Lower leg skin (tissue), 4 donors: ENCODE measurements at regions not wholly inside any gene's neighbourhood (a gene's known extent, or its start where the extent isn't known, plus 50 kb on each side); places are given as distances from the start of the nearest gene placed in this dataset.
"Not testable (repeated sequence)": the region's sequence is repeated elsewhere in the genome, so short reads cannot be mapped to it uniquely, and the experiment has no call there.

ENCODE experiments used
- DNase-seq, 2 donors: peaks; one replicate each; pipeline ENCODE4 v3.0.0-alpha.2; 2019; ENCODE audit warnings: low spot score in 2 of 2
- H3K4me3 ChIP-seq: fragments of 200-600 bp; sonication (generic); 2 replicates; pipeline ENCODE4 v1.5.1; 2017; ENCODE audit warnings: mild to moderate bottlenecking, low read depth; ENCODE audit not compliant: poor library complexity, severe bottlenecking
- CTCF ChIP-seq, 3 donors: fragments of 450-650 bp; IDR thresholded peaks; one replicate each; pipeline ENCODE4 v1.5.1; 2016; ENCODE audit warnings: antibody characterized with exemption in 3 of 3, mild to moderate bottlenecking in 3 of 3, moderate library complexity in 2 of 3
- POLR2A ChIP-seq, 2 donors: fragments of 450-650 bp; IDR thresholded peaks; one replicate each; pipeline ENCODE4 v1.6.1; 2016 to 2017; ENCODE audit warnings: antibody characterized with exemption in 2 of 2, mild to moderate bottlenecking in 1 of 2, moderate library complexity in 1 of 2
- WGBS, 2 donors: methylation state at CpG; one replicate each; pipeline ENCODE4 v1.1.5; 2018; 5-methylcytosine and 5-hydroxymethylcytosine counted together
- intact Hi-C: fragments of 100-400 bp; cut with DNase I; formaldehyde crosslinking; loops from one replicate; pipeline ENCODE4 v1.15.0; 2023; ENCODE audit warnings: low total_unique reads

- intact Hi-C loops = no loop called here
- no peak overlapping the region for H3K4me3 ChIP-seq
- no peak for TF ChIP-seq CTCF (IDR thresholded peaks at IDR 0.05)
- no peak for TF ChIP-seq POLR2A (IDR thresholded peaks at IDR 0.05)
- DNase-seq = no peak
- WGBS, 2 donors = 86 to 87% methylated on average over 3 of the region's 3 CpGs
Measured at GRCh38 chr4:30117433-30117832, 602.7 kb upstream of the PCDH7 start.

- no peak for DNase-seq
- no peak for TF ChIP-seq CTCF (IDR thresholded peaks at IDR 0.05)
- no peak for TF ChIP-seq POLR2A (IDR thresholded peaks at IDR 0.05)
- H3K4me3 ChIP-seq = no peak overlapping the region
- 40 to 43% methylated on average over 3 of the region's 3 CpGs for WGBS, 2 donors
- intact Hi-C loops = no loop called here
Measured at GRCh38 chr4:30122711-30123110, 597.5 kb upstream of the PCDH7 start.

GRCh38 chr4:30124621-30125020 lies 595.5 kb upstream of the PCDH7 start:
- intact Hi-C loops = not testable (repeated sequence)

GRCh38 chr4:30125868-30126267 lies 594.3 kb upstream of the PCDH7 start:
- H3K4me3 ChIP-seq = no peak overlapping the region
- 45 to 49% methylated on average over 1 of the region's 1 CpG for WGBS, 2 donors
- intact Hi-C loops = no loop called here
- TF ChIP-seq POLR2A (IDR thresholded peaks at IDR 0.05) (no peak), CTCF (IDR thresholded peaks at IDR 0.05) (no peak)
- DNase-seq = no peak

More at GRCh38 chr4:30124621-30125020, 595.5 kb upstream of the PCDH7 start:
- H3K4me3 ChIP-seq, DNase-seq: not testable (repeated sequence)
- WGBS, 2 donors = 66 to 90% methylated on average over 2 of the region's 2 CpGs

GRCh38 chr4:30126351-30126750 lies 593.8 kb upstream of the PCDH7 start:
- DNase-seq = no peak
- no peak for TF ChIP-seq POLR2A (IDR thresholded peaks at IDR 0.05)
- no peak for TF ChIP-seq CTCF (IDR thresholded peaks at IDR 0.05)
- intact Hi-C loops = no loop called here
- 60 to 73% methylated on average over 1 of the region's 1 CpG for WGBS, 2 donors
- no peak overlapping the region for H3K4me3 ChIP-seq

- DNase-seq, H3K4me3 ChIP-seq, intact Hi-C loops: not testable (repeated sequence)
- 81 to 85% methylated on average over 5 of the region's 5 CpGs for WGBS, 2 donors
Measured at GRCh38 chr4:30148828-30149227, 571.3 kb upstream of the PCDH7 start.

GRCh38 chr4:30149539-30149938 lies 570.6 kb upstream of the PCDH7 start:
- intact Hi-C loops, H3K4me3 ChIP-seq, DNase-seq: not testable (repeated sequence)
- 86 to 90% methylated on average over 7 of the region's 7 CpGs for WGBS, 2 donors
